Midbrain (tissue), 1 donor: ENCODE measurements at regions not wholly inside any gene's neighbourhood (a gene's known extent, or its start where the extent isn't known, plus 50 kb on each side); places are given as distances from the start of the nearest gene placed in this dataset.

Experiments
- DNase-seq: peaks from one replicate; lab custom pipeline; 2025; lab: John Stamatoyannopoulos, UW

- DNase-seq: peak; percentile 87
Measured at GRCh38 chr4:169810325-169811323, 52.9 kb upstream of the HPF1 start.

- DNase-seq: no peak
Measured at GRCh38 chr4:169807934-169808509, 50.3 kb upstream of the HPF1 start.
